ENCODE measurements at regions not wholly inside any gene's neighbourhood (a gene's known extent, or its start where the extent isn't known, plus 50 kb on each side); places are given as distances from the start of the nearest gene placed in this dataset.
A peak's percentile ranks its signal among the peaks of the same experiment; 100 is the strongest.
"Not testable (repeated sequence)": the region's sequence is repeated elsewhere in the genome, so short reads cannot be mapped to it uniquely, and the experiment has no call there.

DNA sequence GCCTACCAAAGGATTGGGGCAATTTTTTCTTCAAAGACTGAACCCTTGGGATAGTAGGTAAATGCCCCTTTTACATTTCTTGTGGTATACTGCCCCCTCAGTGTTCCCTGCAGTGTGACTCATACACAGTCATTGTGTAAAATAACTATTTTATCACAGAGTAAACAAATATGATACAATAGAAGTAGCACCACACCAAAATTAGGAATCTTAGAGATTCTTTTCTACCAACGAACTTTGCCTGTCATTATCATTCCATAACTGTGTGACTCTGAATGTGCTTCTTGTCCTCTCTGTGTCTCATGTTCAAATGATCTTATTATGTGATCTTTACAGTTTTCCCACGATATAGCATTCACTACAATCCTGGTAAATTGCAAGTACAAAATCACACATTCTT is 517.0 kb downstream of the ZIC3 start:
- Histone ChIP-seq H3K4me3 (no peak overlapping the region), H3K27ac (no peak overlapping the region), H3K36me3 (no peaks in the 10 kb centered on the region), H3K4me1 (replicated peaks) (no peaks in the 10 kb centered on the region), H3K9me3 (no peaks in the 10 kb centered on the region), H3K27me3 (replicated peaks; ENCODE audit: insufficient read depth) (no peaks in the 10 kb centered on the region)
- 5% methylated on average over 2 of the region's 2 CpGs for WGBS
- no peak for DNase-seq (ENCODE audit: low spot score)
- TF ChIP-seq POLR2AphosphoS5 (IDR thresholded peaks at IDR 0.05): no peak
- no peak for TF ChIP-seq POLR2A (IDR thresholded peaks at IDR 0.05)
- TF ChIP-seq, protein P1, sequence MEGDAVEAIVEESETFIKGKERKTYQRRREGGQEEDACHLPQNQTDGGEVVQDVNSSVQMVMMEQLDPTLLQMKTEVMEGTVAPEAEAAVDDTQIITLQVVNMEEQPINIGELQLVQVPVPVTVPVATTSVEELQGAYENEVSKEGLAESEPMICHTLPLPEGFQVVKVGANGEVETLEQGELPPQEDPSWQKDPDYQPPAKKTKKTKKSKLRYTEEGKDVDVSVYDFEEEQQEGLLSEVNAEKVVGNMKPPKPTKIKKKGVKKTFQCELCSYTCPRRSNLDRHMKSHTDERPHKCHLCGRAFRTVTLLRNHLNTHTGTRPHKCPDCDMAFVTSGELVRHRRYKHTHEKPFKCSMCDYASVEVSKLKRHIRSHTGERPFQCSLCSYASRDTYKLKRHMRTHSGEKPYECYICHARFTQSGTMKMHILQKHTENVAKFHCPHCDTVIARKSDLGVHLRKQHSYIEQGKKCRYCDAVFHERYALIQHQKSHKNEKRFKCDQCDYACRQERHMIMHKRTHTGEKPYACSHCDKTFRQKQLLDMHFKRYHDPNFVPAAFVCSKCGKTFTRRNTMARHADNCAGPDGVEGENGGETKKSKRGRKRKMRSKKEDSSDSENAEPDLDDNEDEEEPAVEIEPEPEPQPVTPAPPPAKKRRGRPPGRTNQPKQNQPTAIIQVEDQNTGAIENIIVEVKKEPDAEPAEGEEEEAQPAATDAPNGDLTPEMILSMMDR (IDR thresholded peaks at IDR 0.05): no peak
- intact Hi-C loops (cut with DNase I): no loop called here

DNA sequence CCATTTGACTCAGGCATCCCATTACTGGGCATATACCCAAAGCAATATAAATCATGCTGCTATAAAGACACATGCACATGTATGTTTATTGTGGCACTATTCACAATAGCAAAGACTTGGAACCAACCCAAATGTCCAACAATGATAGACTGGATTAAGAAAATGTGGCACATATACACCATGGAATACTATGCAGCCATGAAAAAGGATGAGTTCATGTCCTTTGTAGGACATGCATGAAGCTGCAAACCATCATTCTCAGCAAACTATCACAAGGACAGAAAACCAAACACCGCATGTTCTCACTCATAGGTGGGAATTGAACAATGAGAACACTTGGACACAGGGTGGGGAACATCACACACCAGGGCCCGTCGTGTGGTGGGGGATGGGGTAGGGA is 545.0 kb downstream of the ZIC3 start:
- DNase-seq (ENCODE audit: low spot score); H3K36me3 ChIP-seq; H3K9me3 ChIP-seq; H3K4me3 ChIP-seq; H3K27me3 ChIP-seq (replicated peaks; ENCODE audit: insufficient read depth); intact Hi-C loops (cut with DNase I); H3K27ac ChIP-seq; H3K4me1 ChIP-seq (replicated peaks): not testable (repeated sequence)
- WGBS: 97% methylated on average over 3 of the region's 3 CpGs

DNA sequence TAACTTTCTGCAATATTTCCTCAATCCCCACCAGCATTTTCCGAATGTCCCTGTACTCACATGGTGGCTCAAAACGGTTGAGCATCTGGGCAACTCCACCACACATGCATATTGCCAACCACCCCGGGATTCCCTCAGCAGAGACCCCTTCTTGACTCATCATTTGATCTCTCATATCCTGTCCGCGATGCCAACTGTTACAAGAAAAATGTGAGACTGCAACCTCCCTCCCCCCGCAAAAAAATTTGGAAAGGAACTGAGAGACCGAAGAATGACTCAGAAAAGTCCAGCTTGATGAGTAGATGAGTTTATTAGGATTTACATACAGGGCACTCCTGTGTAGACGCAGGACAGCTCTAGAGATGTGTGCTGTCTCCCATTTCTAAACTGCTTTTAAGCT is 561.4 kb downstream of the ZIC3 start:
- 55% methylated on average over 8 of the region's 8 CpGs for WGBS

DNA sequence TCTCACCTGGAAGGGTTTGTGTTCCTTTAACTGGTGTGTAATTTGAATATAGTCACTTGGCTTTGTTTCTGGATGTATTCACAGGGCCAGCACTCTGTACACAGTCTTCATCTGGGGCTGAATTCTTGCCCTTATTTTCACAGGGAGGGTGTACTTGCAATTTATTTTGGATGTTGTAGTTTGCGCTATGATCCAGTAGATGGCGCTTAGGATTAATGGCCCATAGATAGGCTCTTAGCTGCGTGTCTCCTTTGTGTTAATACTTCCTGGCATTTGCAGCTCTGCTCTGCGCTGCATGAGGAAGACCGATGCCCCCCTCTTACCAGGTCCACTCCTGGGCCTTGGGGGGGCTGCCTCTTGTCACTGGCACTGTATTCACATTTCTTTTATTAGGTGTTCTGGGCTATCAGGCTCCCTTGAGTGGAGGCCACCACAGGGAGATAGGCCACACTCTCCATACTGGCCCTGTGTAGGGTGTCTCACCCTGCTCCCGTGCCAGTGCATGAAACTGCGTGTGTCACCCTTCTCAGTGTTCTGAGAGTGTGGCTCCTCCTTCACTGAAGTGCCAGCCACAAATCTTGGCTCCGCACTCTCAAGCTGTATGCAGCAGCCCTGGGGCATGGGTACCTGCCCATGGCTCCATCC is 562.2 kb downstream of the ZIC3 start:
- intact Hi-C loops (cut with DNase I): loop anchor here (10.0 kb wide), 1 partner anchor 617 kb away; no protein-coding TSS in a partner anchor
- no peaks in the 10 kb centered on the region for H3K4me1 ChIP-seq (replicated peaks)
- no peaks in the 10 kb centered on the region for H3K27me3 ChIP-seq (replicated peaks; ENCODE audit: insufficient read depth)
- TF ChIP-seq, protein P1 (IDR thresholded peaks at IDR 0.05): peak in 1 of 4 experiments; percentile 26
- no peak for TF ChIP-seq POLR2AphosphoS5 (IDR thresholded peaks at IDR 0.05)
- TF ChIP-seq POLR2A (IDR thresholded peaks at IDR 0.05): no peak
- 23% methylated on average over 8 of the region's 8 CpGs for WGBS
- H3K27ac ChIP-seq: no peak overlapping the region
- H3K36me3 ChIP-seq: no peaks in the 10 kb centered on the region
- no peak overlapping the region for H3K4me3 ChIP-seq
- DNase-seq (ENCODE audit: low spot score): peak; percentile 4
- H3K9me3 ChIP-seq: no peaks in the 10 kb centered on the region

More for the DNA sequence above, 561.4 kb downstream of the ZIC3 start:
- Histone ChIP-seq H3K9me3 (no peaks in the 10 kb centered on the region), H3K27ac (no peak overlapping the region), H3K4me1 (replicated peaks) (no peaks in the 10 kb centered on the region), H3K36me3 (no peaks in the 10 kb centered on the region), H3K4me3 (no peak overlapping the region), H3K27me3 (replicated peaks; ENCODE audit: insufficient read depth) (no peaks in the 10 kb centered on the region)
- intact Hi-C loops (cut with DNase I): loop anchor here (10.0 kb wide), 1 partner anchor 617 kb away; no protein-coding TSS in a partner anchor
- DNase-seq (ENCODE audit: low spot score): no peak
- TF ChIP-seq, protein P1 (IDR thresholded peaks at IDR 0.05): no peak
- no peak for TF ChIP-seq POLR2AphosphoS5 (IDR thresholded peaks at IDR 0.05)
- TF ChIP-seq POLR2A (IDR thresholded peaks at IDR 0.05): no peak

DNA sequence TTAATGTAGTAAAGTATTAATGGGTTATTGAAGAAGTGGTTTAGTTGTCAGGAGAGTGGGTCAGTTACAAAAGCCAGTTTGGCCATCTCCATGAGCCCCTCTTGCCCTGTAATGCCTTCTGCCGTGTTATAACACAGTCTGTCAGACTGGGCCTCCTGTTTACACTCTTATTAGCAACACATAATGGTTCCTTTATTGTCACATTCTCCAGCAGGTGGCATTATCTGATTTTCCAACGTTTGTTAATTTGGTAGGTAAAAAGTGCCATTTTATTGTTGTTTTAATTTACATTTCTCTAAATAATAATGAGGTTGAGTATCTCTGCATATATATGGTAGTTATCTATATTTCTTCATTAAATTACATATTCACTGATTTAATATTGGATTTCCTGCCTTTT is 560.8 kb downstream of the FGF13 start:
- Histone ChIP-seq H3K36me3 (no peaks in the 10 kb centered on the region), H3K4me3 (no peak overlapping the region), H3K4me1 (replicated peaks) (no peaks in the 10 kb centered on the region), H3K9me3 (no peaks in the 10 kb centered on the region), H3K27me3 (replicated peaks; ENCODE audit: insufficient read depth) (no peaks in the 10 kb centered on the region), H3K27ac (no peak overlapping the region)
- intact Hi-C loops (cut with DNase I): no loop called here
- TF ChIP-seq, protein P1 (IDR thresholded peaks at IDR 0.05): no peak
- TF ChIP-seq POLR2AphosphoS5 (IDR thresholded peaks at IDR 0.05): no peak
- no peak for TF ChIP-seq POLR2A (IDR thresholded peaks at IDR 0.05)
- 9% methylated on average over 2 of the region's 2 CpGs for WGBS
- DNase-seq (ENCODE audit: low spot score): no peak

All from prostate gland (tissue), 2 donors.